ENCODE measurements at regions not wholly inside any gene's neighbourhood (a gene's known extent, or its start where the extent isn't known, plus 50 kb on each side); places are given as distances from the start of the nearest gene placed in this dataset.

- TF ChIP-seq RAD21 (IDR thresholded peaks at IDR 0.05; ENCODE audit: low read depth) (no peak), MAX (IDR thresholded peaks at IDR 0.05) (no peak), TEAD4 (IDR thresholded peaks at IDR 0.05) (no peak), TAF1 (IDR thresholded peaks at IDR 0.05; ENCODE audit: low read depth) (no peak), EGR1 (IDR thresholded peaks at IDR 0.05) (no peak), FOXM1 (IDR thresholded peaks at IDR 0.05; ENCODE audit: borderline replicate concordance, low read depth) (no peak), EP300 (IDR thresholded peaks at IDR 0.05; ENCODE audit: borderline replicate concordance) (no peak), USF1 (IDR thresholded peaks at IDR 0.05) (no peak), TCF12 (IDR thresholded peaks at IDR 0.05; ENCODE audit: low read depth) (no peak)
Measured at GRCh38 chr19:31706131-31706530, 356.9 kb upstream of the TSHZ3 start.

GRCh38 chr19:31706691-31707620, 357.7 kb upstream of the TSHZ3 start:
- no peak for TF ChIP-seq CREB1 (IDR thresholded peaks at IDR 0.05; ENCODE audit: low read depth)
- no peak for TF ChIP-seq REST (IDR thresholded peaks at IDR 0.05; ENCODE audit: low read depth)

- TF ChIP-seq TEAD4 (IDR thresholded peaks at IDR 0.05), result no peak
- no peak for TF ChIP-seq MAX (IDR thresholded peaks at IDR 0.05)
- no peak for TF ChIP-seq RAD21 (IDR thresholded peaks at IDR 0.05; ENCODE audit: low read depth)
- TF ChIP-seq EGR1 (IDR thresholded peaks at IDR 0.05), result no peak
- no peak for TF ChIP-seq YY1 (IDR thresholded peaks at IDR 0.05; ENCODE audit: low read depth)
- no peak for TF ChIP-seq CREB1 (IDR thresholded peaks at IDR 0.05; ENCODE audit: low read depth)
- no peak for TF ChIP-seq FOXM1 (IDR thresholded peaks at IDR 0.05; ENCODE audit: borderline replicate concordance, low read depth)
- TF ChIP-seq REST (IDR thresholded peaks at IDR 0.05; ENCODE audit: low read depth), result no peak
Measured at GRCh38 chr19:31708520-31708919, 359.3 kb upstream of the TSHZ3 start.

- TF ChIP-seq CREB1 (IDR thresholded peaks at IDR 0.05; ENCODE audit: low read depth) (no peak), MAX (IDR thresholded peaks at IDR 0.05) (no peak), USF1 (IDR thresholded peaks at IDR 0.05) (no peak), NFIC (IDR thresholded peaks at IDR 0.05) (no peak), RAD21 (IDR thresholded peaks at IDR 0.05; ENCODE audit: low read depth) (no peak), YY1 (IDR thresholded peaks at IDR 0.05; ENCODE audit: low read depth) (no peak), EP300 (IDR thresholded peaks at IDR 0.05; ENCODE audit: borderline replicate concordance) (no peak)
Measured at GRCh38 chr19:31709476-31709875, 360.2 kb upstream of the TSHZ3 start.

- TF ChIP-seq EP300 (IDR thresholded peaks at IDR 0.05; ENCODE audit: borderline replicate concordance) (no peak), TEAD4 (IDR thresholded peaks at IDR 0.05) (no peak), USF1 (IDR thresholded peaks at IDR 0.05) (no peak), NFIC (IDR thresholded peaks at IDR 0.05) (no peak)
Measured at GRCh38 chr19:31715249-31715945, 366.2 kb upstream of the TSHZ3 start.

GRCh38 chr19:31716826-31717225, 367.6 kb upstream of the TSHZ3 start:
- TF ChIP-seq MAX (IDR thresholded peaks at IDR 0.05) (no peak), TAF1 (IDR thresholded peaks at IDR 0.05; ENCODE audit: low read depth) (no peak), YY1 (IDR thresholded peaks at IDR 0.05; ENCODE audit: low read depth) (no peak), ZBTB7A (IDR thresholded peaks at IDR 0.05; ENCODE audit: low read depth) (no peak), REST (IDR thresholded peaks at IDR 0.05; ENCODE audit: low read depth) (no peak), FOXM1 (IDR thresholded peaks at IDR 0.05; ENCODE audit: borderline replicate concordance, low read depth) (no peak), TCF12 (IDR thresholded peaks at IDR 0.05; ENCODE audit: low read depth) (no peak), NFIC (IDR thresholded peaks at IDR 0.05) (no peak), USF1 (IDR thresholded peaks at IDR 0.05) (no peak), EP300 (IDR thresholded peaks at IDR 0.05; ENCODE audit: borderline replicate concordance) (no peak), CEBPB (IDR thresholded peaks at IDR 0.05) (no peak), RAD21 (IDR thresholded peaks at IDR 0.05; ENCODE audit: low read depth) (no peak), TEAD4 (IDR thresholded peaks at IDR 0.05) (no peak), EGR1 (IDR thresholded peaks at IDR 0.05) (no peak), CREB1 (IDR thresholded peaks at IDR 0.05; ENCODE audit: low read depth) (no peak)

Data from Ishikawa (cell line).